GM12878 (cell line): ENCODE measurements at regions not wholly inside any gene's neighbourhood (a gene's known extent, or its start where the extent isn't known, plus 50 kb on each side); places are given as distances from the start of the nearest gene placed in this dataset.
"Not testable (repeated sequence)": the region's sequence is repeated elsewhere in the genome, so short reads cannot be mapped to it uniquely, and the experiment has no call there.

Experiments
- ATAC-seq: fragments of 200-7000 bp; cut with Tn5 transposase; 3 replicates; pipeline ENCODE4 v1.9.1; 2020; ENCODE audit warnings: mild to moderate bottlenecking, moderate library complexity
- BruUV-seq: library from RNA; stranded (reverse); fragments of 400-500 nt; replicated peaks from 2 replicates; lab custom pipeline; 2021; lab: Mats Ljungman, UMichigan
- CTCF ChIA-PET: fragments of 300-600 bp; sonication (Branson Sonifier 250); formaldehyde crosslinking; extraction: SDS; loops from one replicate; lab custom pipeline; 2021; ENCODE audit warnings: inconsistent platforms; lab: Yijun Ruan, JAX
- POLR2A ChIA-PET: fragments of 350-600 bp; formaldehyde crosslinking; extraction: SDS; loops from one replicate; lab custom pipeline; 2021; ENCODE audit warnings: inconsistent platforms; lab: Charles Lee
- RAD21 ChIA-PET: fragments of 300-600 bp; sonication (Branson Sonifier 250); formaldehyde crosslinking; loops from one replicate; lab custom pipeline; 2023; ENCODE audit warnings: antibody characterized with exemption; ENCODE audit not compliant: unreplicated experiment; lab: Charles Lee
- SMC1A ChIA-PET: fragments of 300-600 bp; sonication (Branson Sonifier 250); formaldehyde crosslinking; loops from one replicate; lab custom pipeline; 2023; ENCODE audit not compliant: unreplicated experiment, uncharacterized antibody; lab: Charles Lee
- DNase-seq: peaks from one replicate; pipeline ENCODE4 v3.0.0-alpha.2; 2011; ENCODE audit warnings: low read depth, low spot score
- FAIRE-seq: peaks from 3 replicates; lab custom pipeline; 2011; peaks lifted over from hg19 to GRCh38; lab: Jason Lieb, UNC
- H2AFZ ChIP-seq: 2 replicates; pipeline ENCODE4 v1.6.0; 2011; ENCODE audit warnings: low read depth, low read length, control low read depth; ENCODE audit not compliant: control insufficient read depth
- H3K27ac ChIP-seq: 2 replicates; pipeline ENCODE4 v1.5.1; 2011; ENCODE audit warnings: control low read depth; ENCODE audit not compliant: control insufficient read depth, insufficient read depth
- H3K27me3 ChIP-seq, 2 experiments: replicated peaks in 1 of 2; 2 replicates each; pipeline versions ENCODE4 v1.6.0 to v1.6.1; 2011; ENCODE audit warnings: low read length in 1 of 2; ENCODE audit not compliant: control insufficient read depth in 2 of 2, insufficient read depth in 2 of 2
- H3K36me3 ChIP-seq, 2 experiments: 2 replicates each; pipeline ENCODE4 v1.5.1; 2011; ENCODE audit warnings: low read length in 1 of 2; ENCODE audit not compliant: control insufficient read depth in 2 of 2, insufficient read depth in 2 of 2
- H3K4me1 ChIP-seq: 2 replicates; pipeline ENCODE4 v1.6.1; 2011; ENCODE audit warnings: mild to moderate bottlenecking, low read length, moderate library complexity, mixed read lengths; ENCODE audit not compliant: control insufficient read depth, insufficient read depth
- H3K4me2 ChIP-seq: 2 replicates; pipeline ENCODE4 v1.6.0; 2011; ENCODE audit warnings: control low read depth; ENCODE audit not compliant: control insufficient read depth, insufficient read depth
- H3K4me3 ChIP-seq: fragments of 200-600 bp; sonication (generic); 2 replicates; pipeline ENCODE4 v1.5.1; 2016
- H3K79me2 ChIP-seq: 2 replicates; pipeline ENCODE4 v1.6.0; 2011; ENCODE audit warnings: low read length; ENCODE audit not compliant: control insufficient read depth, insufficient read depth
- H3K9ac ChIP-seq: 2 replicates; pipeline ENCODE4 v1.8.0; 2011; ENCODE audit warnings: low read length, control low read depth, mixed read lengths; ENCODE audit not compliant: control insufficient read depth, insufficient read depth
- H3K9me3 ChIP-seq: replicated peaks from 3 replicates; pipeline ENCODE4 v1.5.1; 2011; ENCODE audit warnings: mild to moderate bottlenecking, low read length; ENCODE audit not compliant: control insufficient read depth, insufficient read depth
- H4K20me1 ChIP-seq: 2 replicates; pipeline ENCODE4 v1.6.0; 2011; ENCODE audit not compliant: control insufficient read depth, insufficient read depth
- NR2F1 ChIP-seq: fragments of 450-650 bp; conservative IDR thresholded peaks from 2 replicates; pipeline ENCODE4 v1.6.1; 2017; ENCODE audit warnings: mild to moderate bottlenecking
- RFX5 ChIP-seq: IDR thresholded peaks from 2 replicates; pipeline ENCODE4 v1.6.1; 2011; ENCODE audit warnings: low read depth, low read length, improper control_type of control experiment
- WGBS: methylation state at CpG from one replicate; pipeline ENCODE4 v1.1.6; 2016; ENCODE audit warnings: low lambda C conversion rate; ENCODE audit not compliant: insufficient replicate concordance, insufficient coverage; ENCODE audit errors: missing lambda C conversion rate; 5-methylcytosine and 5-hydroxymethylcytosine counted together
- in situ Hi-C: fragments of 300-500 bp; cut with MboI; formaldehyde crosslinking; loops from 9 replicates; pipeline ENCODE4 v1.14.3; 2018; ENCODE audit warnings: mixed read lengths
- intact Hi-C: fragments of 100-400 bp; cut with micrococcal nuclease; formaldehyde crosslinking; loops from one replicate; pipeline ENCODE4 v1.14.2; 2022; ENCODE audit not compliant: unreplicated experiment
- TF ChIP-seq, protein P1 (sequence below): fragments of 450-650 bp; IDR thresholded peaks from 2 replicates; pipeline ENCODE4 v1.6.1; 2014; ENCODE audit warnings: mild to moderate bottlenecking

DNA sequence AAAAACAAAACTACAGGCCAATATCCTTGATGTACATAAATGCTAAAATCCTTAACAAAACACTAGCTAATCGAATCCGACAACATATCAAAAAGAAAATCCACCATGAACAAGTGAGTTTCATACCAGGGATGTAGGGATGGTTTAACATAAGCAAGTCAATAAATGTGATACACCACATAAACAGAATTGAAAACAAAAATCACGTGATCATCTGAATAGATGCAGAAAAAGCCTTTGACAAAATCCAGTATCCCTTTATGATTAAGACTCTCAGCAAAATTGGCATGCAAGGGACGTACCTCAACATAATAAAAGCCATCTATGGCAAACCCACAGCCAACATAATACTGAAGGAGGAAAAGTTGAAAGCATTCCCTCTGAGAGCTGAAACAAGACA lies 466.1 kb downstream of the BRINP3 start:
- Histone ChIP-seq H3K27me3 (no peaks in the 10 kb centered on the region), H3K36me3 (no peaks in the 10 kb centered on the region), H3K4me3 (no peak overlapping the region), H3K79me2 (no peaks in the 10 kb centered on the region), H2AFZ (no peak overlapping the region), H4K20me1 (no peaks in the 10 kb centered on the region), H3K27ac (no peak overlapping the region), H3K9me3 (no peaks in the 10 kb centered on the region), H3K4me1 (no peaks in the 10 kb centered on the region), H3K4me2 (no peak overlapping the region), H3K9ac (no peak overlapping the region)
- TF ChIP-seq, protein P1, sequence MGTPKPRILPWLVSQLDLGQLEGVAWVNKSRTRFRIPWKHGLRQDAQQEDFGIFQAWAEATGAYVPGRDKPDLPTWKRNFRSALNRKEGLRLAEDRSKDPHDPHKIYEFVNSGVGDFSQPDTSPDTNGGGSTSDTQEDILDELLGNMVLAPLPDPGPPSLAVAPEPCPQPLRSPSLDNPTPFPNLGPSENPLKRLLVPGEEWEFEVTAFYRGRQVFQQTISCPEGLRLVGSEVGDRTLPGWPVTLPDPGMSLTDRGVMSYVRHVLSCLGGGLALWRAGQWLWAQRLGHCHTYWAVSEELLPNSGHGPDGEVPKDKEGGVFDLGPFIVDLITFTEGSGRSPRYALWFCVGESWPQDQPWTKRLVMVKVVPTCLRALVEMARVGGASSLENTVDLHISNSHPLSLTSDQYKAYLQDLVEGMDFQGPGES: no peak
- no peak for TF ChIP-seq NR2F1
- TF ChIP-seq RFX5: no peak
- no peak for ATAC-seq
- no TSS peak for BruUV-seq
- CTCF ChIA-PET: interaction anchor here (1.0 kb wide), 1 partner anchor 9 kb away, joined by 3 read pairs; no protein-coding TSS in a partner anchor
- FAIRE-seq: no peak
- 25% methylated on average over 4 of the region's 4 CpGs for WGBS
- RAD21 ChIA-PET: no interaction called here
- POLR2A ChIA-PET: no interaction called here
- intact Hi-C loops (no loop called here), in situ Hi-C loops (no loop called here)
- SMC1A ChIA-PET: no interaction called here
- no peak for DNase-seq

DNA sequence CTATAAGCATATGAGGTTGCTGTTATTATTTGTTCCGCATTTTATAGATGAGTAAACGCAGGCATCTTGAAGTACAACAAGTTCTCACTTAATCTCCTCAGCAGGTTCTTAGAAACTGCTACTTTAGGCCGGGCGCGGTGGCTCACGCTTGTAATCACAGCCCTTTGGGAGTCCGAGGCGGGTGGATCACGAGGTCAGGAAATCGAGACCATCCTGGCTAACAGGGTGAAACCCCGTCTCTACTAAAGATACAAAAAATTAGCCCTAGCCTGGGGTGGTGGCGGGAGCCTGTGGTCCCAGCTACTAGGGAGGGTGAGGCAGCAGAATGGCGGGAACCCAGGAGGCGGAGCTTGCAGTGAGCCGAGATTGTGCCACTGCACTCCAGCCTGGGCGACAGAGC lies 458.5 kb downstream of the BRINP3 start:
- H3K4me2 ChIP-seq, H2AFZ ChIP-seq, H3K4me3 ChIP-seq, H3K27me3 ChIP-seq, CTCF ChIA-PET, H3K9me3 ChIP-seq, H3K79me2 ChIP-seq, RAD21 ChIA-PET, intact Hi-C loops, SMC1A ChIA-PET, POLR2A ChIA-PET, in situ Hi-C loops, H3K36me3 ChIP-seq, H3K27ac ChIP-seq, BruUV-seq, H3K9ac ChIP-seq, H4K20me1 ChIP-seq, DNase-seq, H3K4me1 ChIP-seq, FAIRE-seq, ATAC-seq: not testable (repeated sequence)
- 65% methylated on average over 16 of the region's 16 CpGs for WGBS
